Testis (tissue), 2 donors: ENCODE measurements at regions not wholly inside any gene's neighbourhood (a gene's known extent, or its start where the extent isn't known, plus 50 kb on each side); places are given as distances from the start of the nearest gene placed in this dataset.

ENCODE experiments used
- DNase-seq: peaks from one replicate; pipeline ENCODE4 v3.0.0-alpha.2; 2019
- H3K27ac ChIP-seq, 2 donors: fragments of 200-600 bp; sonication (generic); one replicate each; pipeline ENCODE4 v1.5.1; 2019
- H3K27me3 ChIP-seq: fragments of 200-600 bp; sonication (generic); one replicate; pipeline ENCODE4 v1.5.1; 2019
- H3K36me3 ChIP-seq: fragments of 200-600 bp; sonication (generic); one replicate; pipeline ENCODE4 v1.5.1; 2017; ENCODE audit warnings: low read depth; ENCODE audit errors: missing control alignments
- H3K4me1 ChIP-seq: fragments of 200-600 bp; sonication (generic); one replicate; pipeline ENCODE4 v1.5.1; 2019
- H3K4me3 ChIP-seq, 2 donors: fragments of 200-600 bp; sonication (generic); one replicate each; pipeline ENCODE4 v1.5.1; 2017 to 2019
- H3K9me3 ChIP-seq: fragments of 200-600 bp; sonication (generic); one replicate; pipeline ENCODE4 v1.5.1; 2017
- POLR2A ChIP-seq: fragments of 450-650 bp; IDR thresholded peaks from one replicate; pipeline ENCODE4 v1.6.1; 2017; ENCODE audit warnings: antibody characterized with exemption, mild to moderate bottlenecking, moderate library complexity
- WGBS, 2 donors: methylation state at CpG; one replicate each; pipeline ENCODE4 v1.1.5; 2018; 5-methylcytosine and 5-hydroxymethylcytosine counted together
- intact Hi-C: fragments of 100-400 bp; cut with DNase I; formaldehyde crosslinking; loops from one replicate; pipeline ENCODE4 v1.15.1; 2023; ENCODE audit warnings: low total_unique reads
- TF ChIP-seq, protein P1 (sequence below), 3 experiments: fragments of 450-650 bp in 2 of 3; fragments of 200-600 bp in 1 of 3; sonication (generic) in 1 of 3; IDR thresholded peaks; one replicate each; pipeline ENCODE4 v1.5.1; 2016 to 2019; ENCODE audit warnings: antibody characterized with exemption in 3 of 3, mild to moderate bottlenecking in 2 of 3, moderate library complexity in 1 of 3

DNA sequence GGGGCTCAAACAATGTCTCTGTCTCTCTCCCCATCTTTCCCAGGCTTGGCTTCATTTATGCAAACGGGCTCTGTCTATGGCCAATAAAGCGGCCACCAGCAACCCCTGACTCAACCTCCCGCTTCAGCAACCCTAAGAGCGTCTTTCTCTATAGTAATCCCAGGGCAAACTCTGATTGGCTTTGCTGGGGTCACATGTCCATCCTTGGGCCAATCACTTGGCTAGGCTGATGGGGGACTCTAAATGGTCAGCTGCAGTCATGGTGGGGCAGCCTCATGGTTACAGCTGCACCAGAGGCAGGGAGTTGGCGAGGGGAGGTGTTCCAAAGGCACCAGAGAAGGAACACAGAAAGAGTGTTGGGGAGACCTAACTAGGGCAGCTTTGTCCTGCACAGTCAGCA is 68.5 kb upstream of the BLCAP start:
- no peak for TF ChIP-seq POLR2A
- TF ChIP-seq, protein P1, sequence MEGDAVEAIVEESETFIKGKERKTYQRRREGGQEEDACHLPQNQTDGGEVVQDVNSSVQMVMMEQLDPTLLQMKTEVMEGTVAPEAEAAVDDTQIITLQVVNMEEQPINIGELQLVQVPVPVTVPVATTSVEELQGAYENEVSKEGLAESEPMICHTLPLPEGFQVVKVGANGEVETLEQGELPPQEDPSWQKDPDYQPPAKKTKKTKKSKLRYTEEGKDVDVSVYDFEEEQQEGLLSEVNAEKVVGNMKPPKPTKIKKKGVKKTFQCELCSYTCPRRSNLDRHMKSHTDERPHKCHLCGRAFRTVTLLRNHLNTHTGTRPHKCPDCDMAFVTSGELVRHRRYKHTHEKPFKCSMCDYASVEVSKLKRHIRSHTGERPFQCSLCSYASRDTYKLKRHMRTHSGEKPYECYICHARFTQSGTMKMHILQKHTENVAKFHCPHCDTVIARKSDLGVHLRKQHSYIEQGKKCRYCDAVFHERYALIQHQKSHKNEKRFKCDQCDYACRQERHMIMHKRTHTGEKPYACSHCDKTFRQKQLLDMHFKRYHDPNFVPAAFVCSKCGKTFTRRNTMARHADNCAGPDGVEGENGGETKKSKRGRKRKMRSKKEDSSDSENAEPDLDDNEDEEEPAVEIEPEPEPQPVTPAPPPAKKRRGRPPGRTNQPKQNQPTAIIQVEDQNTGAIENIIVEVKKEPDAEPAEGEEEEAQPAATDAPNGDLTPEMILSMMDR (IDR thresholded peaks at IDR 0.05): no peak
- H3K27me3 ChIP-seq: no peaks in the 10 kb centered on the region
- no peak overlapping the region for H3K4me3 ChIP-seq
- peak; percentile 15 for DNase-seq
- no peak overlapping the region for H3K27ac ChIP-seq
- intact Hi-C loops: no loop called here
- H3K9me3 ChIP-seq: no peaks in the 10 kb centered on the region
- no peaks in the 10 kb centered on the region for H3K4me1 ChIP-seq
- H3K36me3 ChIP-seq: no peaks in the 10 kb centered on the region
- WGBS, 2 donors: 63 to 79% methylated on average over 5 of the region's 5 CpGs

DNA sequence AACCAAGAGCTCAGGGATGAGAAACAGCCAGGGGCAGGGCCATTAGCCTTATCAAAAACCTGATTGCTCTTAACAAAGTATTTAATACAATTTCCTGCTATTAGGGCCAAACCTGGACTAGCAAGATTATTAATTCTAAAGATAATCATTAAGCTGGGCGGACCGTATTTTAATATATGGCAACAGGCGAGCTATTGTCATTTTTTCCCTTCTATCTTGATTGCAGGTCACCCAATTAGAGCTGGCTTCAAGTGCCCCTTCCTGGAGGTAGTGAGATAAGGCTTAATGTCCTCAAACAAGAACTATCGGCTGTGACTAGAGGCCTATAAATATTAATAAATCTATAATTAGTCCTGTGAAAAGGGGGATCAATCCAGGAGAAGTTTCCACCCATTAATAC is 66.0 kb upstream of the BLCAP start:
- Histone ChIP-seq H3K9me3 (no peaks in the 10 kb centered on the region), H3K27ac (no peak overlapping the region), H3K4me1 (no peaks in the 10 kb centered on the region), H3K36me3 (no peaks in the 10 kb centered on the region), H3K27me3 (no peaks in the 10 kb centered on the region), H3K4me3 (no peak overlapping the region)
- DNase-seq: no peak
- WGBS, 2 donors: 82 to 83% methylated on average over 4 of the region's 4 CpGs
- intact Hi-C loops: no loop called here
- no peak for TF ChIP-seq POLR2A
- TF ChIP-seq, protein P1 (IDR thresholded peaks at IDR 0.05): no peak

DNA sequence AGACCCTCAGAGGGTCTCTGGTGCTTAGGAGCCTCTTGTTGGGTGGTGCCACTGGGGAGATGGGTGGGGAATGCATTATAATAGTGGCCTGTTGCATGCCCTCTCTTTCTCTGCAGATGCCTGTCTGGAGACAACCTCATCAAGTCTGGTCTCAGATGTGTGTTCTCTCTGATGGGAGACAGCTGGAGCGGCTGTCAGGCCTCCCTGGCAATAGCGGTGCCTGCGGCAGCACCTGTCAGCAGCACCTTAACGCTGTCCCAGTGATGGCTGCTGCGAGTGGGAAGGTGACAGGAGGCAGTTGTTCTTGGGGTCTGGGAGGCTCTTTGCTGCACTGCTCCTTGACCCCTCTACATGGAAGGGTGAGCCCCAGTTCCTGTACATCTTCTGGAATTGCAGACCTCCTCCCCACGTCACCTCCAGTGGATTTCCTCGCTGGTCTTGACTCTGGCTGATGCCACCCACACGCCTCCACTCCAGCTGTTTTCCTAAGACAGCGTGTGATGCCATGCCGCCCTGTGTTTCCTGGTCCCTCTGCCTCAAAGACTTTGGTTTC is 63.3 kb upstream of the BLCAP start:
- TF ChIP-seq, protein P1 (IDR thresholded peaks at IDR 0.05): no peak
- TF ChIP-seq POLR2A: no peak
- DNase-seq: no peak
- intact Hi-C loops: no loop called here
- no peaks in the 10 kb centered on the region for H3K4me1 ChIP-seq
- no peaks in the 10 kb centered on the region for H3K36me3 ChIP-seq
- 58 to 66% methylated on average over 10 of the region's 10 CpGs for WGBS, 2 donors
- no peaks in the 10 kb centered on the region for H3K27me3 ChIP-seq
- no peak overlapping the region for H3K27ac ChIP-seq
- no peaks in the 10 kb centered on the region for H3K9me3 ChIP-seq
- H3K4me3 ChIP-seq: no peak overlapping the region

DNA sequence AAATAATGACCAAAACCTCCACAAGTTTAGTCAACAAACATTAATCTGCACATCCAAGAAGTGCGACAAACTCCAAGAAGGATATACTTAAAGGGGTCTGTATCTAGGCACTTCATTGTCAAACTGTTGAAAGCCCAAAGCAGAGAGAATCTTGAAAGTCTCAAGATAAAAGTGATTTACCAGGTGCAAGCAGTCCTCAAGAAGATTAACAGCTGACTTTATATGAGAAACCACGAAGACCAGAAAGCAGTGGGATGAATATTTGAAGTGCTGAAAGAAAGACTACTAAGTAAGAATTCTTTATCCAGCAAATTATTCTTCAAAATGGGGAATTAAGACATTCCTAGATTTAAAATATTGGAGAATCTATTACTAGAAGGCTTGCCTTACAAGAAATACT is 58.4 kb upstream of the BLCAP start:
- no peaks in the 10 kb centered on the region for H3K27me3 ChIP-seq
- H3K9me3 ChIP-seq: no peaks in the 10 kb centered on the region
- no peak for DNase-seq
- 83 to 85% methylated on average over 2 of the region's 2 CpGs for WGBS, 2 donors
- intact Hi-C loops: no loop called here
- H3K4me3 ChIP-seq: no peak overlapping the region
- no peak overlapping the region for H3K27ac ChIP-seq
- no peaks in the 10 kb centered on the region for H3K4me1 ChIP-seq
- no peaks in the 10 kb centered on the region for H3K36me3 ChIP-seq
- TF ChIP-seq POLR2A: no peak
- TF ChIP-seq, protein P1 (IDR thresholded peaks at IDR 0.05): no peak

DNA sequence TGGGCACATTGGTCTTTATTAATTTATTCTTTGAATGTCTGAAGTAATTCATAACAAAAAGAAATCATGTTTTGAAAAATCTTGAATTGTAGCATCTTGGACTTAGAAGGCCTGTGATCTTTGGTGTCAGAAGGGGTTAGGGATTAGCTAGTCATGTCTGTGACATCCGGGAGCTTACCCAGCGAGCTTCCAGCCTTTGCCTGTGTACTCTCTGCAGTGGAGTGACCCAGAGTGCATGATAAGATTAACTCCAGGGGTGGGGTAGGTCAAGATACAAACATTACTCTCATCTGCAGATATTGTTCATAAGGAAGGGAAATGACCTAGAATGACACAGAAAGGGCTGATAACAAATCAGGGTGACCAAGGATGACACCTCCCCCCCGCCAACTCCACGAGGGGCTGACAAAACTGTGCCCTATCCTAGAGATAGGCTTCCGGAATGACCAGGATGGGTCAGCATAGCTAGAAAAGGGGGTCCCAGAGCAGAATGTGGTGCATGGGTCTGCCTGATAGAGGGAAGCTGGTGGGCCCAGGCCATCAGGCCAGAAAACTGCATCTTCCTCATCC is 56.6 kb upstream of the BLCAP start:
- H3K27ac ChIP-seq: no peak overlapping the region
- no peaks in the 10 kb centered on the region for H3K27me3 ChIP-seq
- intact Hi-C loops: no loop called here
- DNase-seq: no peak
- no peaks in the 10 kb centered on the region for H3K4me1 ChIP-seq
- WGBS, 2 donors: 70 to 90% methylated on average over 5 of the region's 5 CpGs
- no peaks in the 10 kb centered on the region for H3K36me3 ChIP-seq
- H3K4me3 ChIP-seq: no peak overlapping the region
- H3K9me3 ChIP-seq: no peaks in the 10 kb centered on the region
- TF ChIP-seq, protein P1 (IDR thresholded peaks at IDR 0.05): no peak
- TF ChIP-seq POLR2A: no peak
